ENCODE measurements at regions not wholly inside any gene's neighbourhood (a gene's known extent, or its start where the extent isn't known, plus 50 kb on each side); places are given as distances from the start of the nearest gene placed in this dataset.

GRCh38 chr2:156196031-156196430 is 136.5 kb downstream of the NR4A2 start (continued):
- no peak for TF ChIP-seq BCL11A (IDR thresholded peaks at IDR 0.05; ENCODE audit: low read depth in 2 of 2, low read length in 2 of 2)
- TF ChIP-seq, protein P1, sequence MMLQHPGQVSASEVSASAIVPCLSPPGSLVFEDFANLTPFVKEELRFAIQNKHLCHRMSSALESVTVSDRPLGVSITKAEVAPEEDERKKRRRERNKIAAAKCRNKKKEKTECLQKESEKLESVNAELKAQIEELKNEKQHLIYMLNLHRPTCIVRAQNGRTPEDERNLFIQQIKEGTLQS (IDR thresholded peaks at IDR 0.05; ENCODE audit: insufficient read depth, low read depth, low read length), result no peak

All from H1 (cell line).